ENCODE measurements at regions not wholly inside any gene's neighbourhood (a gene's known extent, or its start where the extent isn't known, plus 50 kb on each side); places are given as distances from the start of the nearest gene placed in this dataset.

DNA sequence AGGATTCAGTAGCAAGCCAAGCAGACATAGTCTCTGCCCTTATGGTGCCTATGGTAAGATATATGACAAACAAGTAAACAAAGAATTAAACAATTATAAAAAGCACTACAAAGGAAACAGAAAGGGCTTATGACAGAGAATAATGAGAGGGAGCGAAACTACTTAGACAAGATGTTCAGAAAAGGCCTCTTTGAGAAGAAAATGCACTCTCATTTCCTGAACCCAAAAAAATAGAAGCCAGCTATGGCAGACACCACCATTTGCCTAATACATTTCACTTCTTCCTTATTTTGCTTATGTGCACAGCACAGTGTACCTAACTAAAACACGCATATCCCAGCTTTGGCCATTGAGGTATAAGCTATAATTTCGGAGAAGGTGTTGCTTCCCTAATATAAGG is 465.5 kb upstream of the PPP2R3A start:
- TF ChIP-seq POLR2A (IDR thresholded peaks at IDR 0.05; ENCODE audit: extremely low read depth, insufficient read length): no peak
- TF ChIP-seq, protein P1, sequence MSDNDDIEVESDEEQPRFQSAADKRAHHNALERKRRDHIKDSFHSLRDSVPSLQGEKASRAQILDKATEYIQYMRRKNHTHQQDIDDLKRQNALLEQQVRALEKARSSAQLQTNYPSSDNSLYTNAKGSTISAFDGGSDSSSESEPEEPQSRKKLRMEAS (IDR thresholded peaks at IDR 0.05; ENCODE audit: low read depth, low read length): no peak
- TF ChIP-seq MYC (IDR thresholded peaks at IDR 0.05; ENCODE audit: low read depth, low read length): no peak
- TF ChIP-seq, protein P2, sequence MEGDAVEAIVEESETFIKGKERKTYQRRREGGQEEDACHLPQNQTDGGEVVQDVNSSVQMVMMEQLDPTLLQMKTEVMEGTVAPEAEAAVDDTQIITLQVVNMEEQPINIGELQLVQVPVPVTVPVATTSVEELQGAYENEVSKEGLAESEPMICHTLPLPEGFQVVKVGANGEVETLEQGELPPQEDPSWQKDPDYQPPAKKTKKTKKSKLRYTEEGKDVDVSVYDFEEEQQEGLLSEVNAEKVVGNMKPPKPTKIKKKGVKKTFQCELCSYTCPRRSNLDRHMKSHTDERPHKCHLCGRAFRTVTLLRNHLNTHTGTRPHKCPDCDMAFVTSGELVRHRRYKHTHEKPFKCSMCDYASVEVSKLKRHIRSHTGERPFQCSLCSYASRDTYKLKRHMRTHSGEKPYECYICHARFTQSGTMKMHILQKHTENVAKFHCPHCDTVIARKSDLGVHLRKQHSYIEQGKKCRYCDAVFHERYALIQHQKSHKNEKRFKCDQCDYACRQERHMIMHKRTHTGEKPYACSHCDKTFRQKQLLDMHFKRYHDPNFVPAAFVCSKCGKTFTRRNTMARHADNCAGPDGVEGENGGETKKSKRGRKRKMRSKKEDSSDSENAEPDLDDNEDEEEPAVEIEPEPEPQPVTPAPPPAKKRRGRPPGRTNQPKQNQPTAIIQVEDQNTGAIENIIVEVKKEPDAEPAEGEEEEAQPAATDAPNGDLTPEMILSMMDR (IDR thresholded peaks at IDR 0.05; ENCODE audit: low read depth, low read length): no peak
- no peak overlapping the region for H3K4me3 ChIP-seq (ENCODE audit: low read depth, low read length)
- DNase-seq (ENCODE audit: low read depth): no peak

DNA sequence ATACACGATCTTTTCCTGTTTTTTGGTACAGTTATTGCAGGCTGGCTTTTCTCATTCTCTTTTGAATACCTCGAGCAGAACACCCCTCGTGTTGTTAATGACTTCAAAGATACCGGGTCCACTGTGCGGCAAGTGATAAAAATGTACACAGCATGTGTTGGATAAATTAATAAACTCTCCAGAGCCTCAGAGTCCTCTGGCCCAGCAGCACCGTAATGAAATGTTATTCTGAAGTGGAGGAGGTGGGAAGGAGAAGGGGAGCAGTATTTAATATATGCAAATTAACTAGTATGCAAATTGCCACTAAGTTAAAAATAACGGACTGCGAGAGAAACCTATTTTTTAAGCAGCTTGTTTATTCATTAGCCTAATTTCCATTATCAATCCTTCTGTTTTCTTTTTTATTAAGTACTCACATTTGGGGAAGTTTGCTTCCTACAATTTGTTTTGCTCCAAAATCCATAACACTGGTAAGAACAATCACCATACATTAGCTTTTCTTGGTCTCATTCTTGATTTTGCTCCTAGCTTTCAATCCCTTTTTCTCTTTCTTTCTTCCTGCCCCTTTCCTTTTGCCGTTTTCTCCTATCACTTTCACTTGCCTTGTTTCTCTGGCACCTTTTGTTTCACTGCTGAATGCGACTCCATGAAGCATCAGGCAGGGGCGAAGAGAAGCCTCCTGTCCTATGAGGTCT is 462.3 kb upstream of the PPP2R3A start:
- no peak overlapping the region for H3K4me3 ChIP-seq (ENCODE audit: low read depth, low read length)
- DNase-seq (ENCODE audit: low read depth): no peak
- TF ChIP-seq, protein P2 (IDR thresholded peaks at IDR 0.05; ENCODE audit: low read depth, low read length): no peak
- TF ChIP-seq, protein P1 (IDR thresholded peaks at IDR 0.05; ENCODE audit: low read depth, low read length): no peak
- no peak for TF ChIP-seq MYC (IDR thresholded peaks at IDR 0.05; ENCODE audit: low read depth, low read length)
- no peak for TF ChIP-seq POLR2A (IDR thresholded peaks at IDR 0.05; ENCODE audit: extremely low read depth, insufficient read length)

DNA sequence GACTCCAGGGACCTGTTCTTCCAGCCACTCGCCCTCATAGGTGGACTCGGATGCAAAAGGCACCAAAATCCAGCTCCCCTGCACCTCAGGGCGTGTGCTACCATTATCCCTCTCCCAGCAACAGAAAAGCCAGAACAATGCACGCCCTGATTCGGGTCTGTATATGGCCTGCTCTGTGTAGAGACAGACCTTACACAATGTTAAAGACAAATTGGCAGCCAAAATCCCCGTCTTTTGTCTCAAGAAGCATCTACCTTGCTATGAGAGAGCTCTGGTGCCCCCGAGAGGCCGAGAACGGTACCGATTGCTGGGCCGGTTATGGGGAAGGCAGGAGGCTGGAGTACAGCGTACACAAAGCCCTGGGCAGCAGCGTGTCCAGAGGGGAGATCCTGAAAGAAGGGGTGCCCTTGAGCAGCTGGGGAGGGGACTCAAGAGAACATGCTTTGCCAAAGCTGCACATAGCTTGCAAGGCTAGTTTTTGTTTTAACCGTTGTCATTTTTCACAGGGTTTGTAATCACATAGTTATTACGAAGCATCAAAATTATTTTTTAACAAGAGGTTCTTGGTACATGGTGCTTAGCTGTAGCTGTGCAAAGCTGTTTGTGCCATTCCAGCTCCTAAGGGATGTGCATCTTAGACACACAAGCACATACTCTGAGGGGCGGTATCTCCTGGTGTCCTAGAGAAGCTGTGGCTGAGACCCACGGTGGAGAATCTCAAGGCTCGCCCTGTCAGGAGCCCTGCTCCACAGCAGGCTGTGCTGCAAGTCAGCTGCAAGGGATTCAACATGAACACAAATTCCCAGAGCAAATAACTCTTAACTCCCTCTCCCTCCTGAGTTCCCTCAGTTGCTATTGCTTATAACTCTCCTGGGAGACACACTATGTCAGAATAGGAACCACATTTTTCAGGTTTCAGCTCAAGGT is 461.5 kb upstream of the PPP2R3A start:
- TF ChIP-seq MYC (IDR thresholded peaks at IDR 0.05; ENCODE audit: low read depth, low read length) (no peak), POLR2A (IDR thresholded peaks at IDR 0.05; ENCODE audit: extremely low read depth, insufficient read length) (no peak)
- TF ChIP-seq, protein P2 (IDR thresholded peaks at IDR 0.05; ENCODE audit: low read depth, low read length): peak; percentile 68
- TF ChIP-seq, protein P1 (IDR thresholded peaks at IDR 0.05; ENCODE audit: low read depth, low read length): no peak
- H3K4me3 ChIP-seq (ENCODE audit: low read depth, low read length): no peak overlapping the region
- DNase-seq (ENCODE audit: low read depth): peak; percentile 68

DNA sequence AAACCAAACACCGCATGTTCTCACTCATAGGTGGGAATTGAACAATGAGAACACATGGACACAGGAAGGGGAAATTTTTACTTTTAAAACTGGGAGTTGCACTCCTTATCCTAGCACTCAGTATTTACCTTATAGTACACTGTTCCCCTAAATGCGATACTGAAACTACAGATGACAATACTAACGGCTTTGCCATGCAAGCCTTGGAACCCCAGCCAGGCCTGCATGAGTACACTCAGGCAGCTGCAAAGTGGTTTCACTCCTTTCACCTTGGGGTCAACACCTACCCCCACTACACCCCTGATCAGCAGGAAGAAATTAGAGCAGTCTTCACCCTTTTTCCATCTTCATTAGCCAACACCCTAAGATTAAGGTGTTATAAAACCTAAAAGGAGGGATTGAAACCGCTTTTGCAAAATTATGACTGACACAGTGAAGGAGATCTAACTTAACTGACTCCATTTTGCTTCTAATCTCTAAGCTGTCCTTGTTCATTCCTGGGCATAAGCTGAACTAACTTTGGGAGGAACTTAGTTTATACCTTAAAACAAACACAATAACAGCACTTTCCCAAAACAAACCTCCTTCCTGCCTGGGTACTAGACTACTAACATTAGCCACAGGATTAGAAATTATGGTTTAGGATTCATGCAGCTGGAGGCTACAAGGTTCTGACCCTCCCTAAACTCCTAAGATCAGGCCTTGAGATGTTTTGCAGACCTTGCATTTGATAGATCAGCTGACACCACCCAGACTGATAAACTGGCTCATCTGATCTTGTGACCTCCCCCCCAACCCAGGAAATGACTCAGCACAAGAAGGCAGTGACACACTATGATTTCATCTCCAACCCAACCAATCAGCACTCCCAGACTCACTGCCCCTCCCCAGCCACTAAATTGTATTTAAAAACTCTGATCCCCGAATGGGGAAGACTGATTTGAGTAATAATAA is 452.1 kb upstream of the PPP2R3A start:
- H3K4me3 ChIP-seq (ENCODE audit: low read depth, low read length): no peak overlapping the region
- DNase-seq (ENCODE audit: low read depth): peak; percentile 50
- TF ChIP-seq MYC (IDR thresholded peaks at IDR 0.05; ENCODE audit: low read depth, low read length) (no peak), POLR2A (IDR thresholded peaks at IDR 0.05; ENCODE audit: extremely low read depth, insufficient read length) (no peak)
- TF ChIP-seq, protein P2 (IDR thresholded peaks at IDR 0.05; ENCODE audit: low read depth, low read length): no peak
- TF ChIP-seq, protein P1 (IDR thresholded peaks at IDR 0.05; ENCODE audit: low read depth, low read length): no peak

DNA sequence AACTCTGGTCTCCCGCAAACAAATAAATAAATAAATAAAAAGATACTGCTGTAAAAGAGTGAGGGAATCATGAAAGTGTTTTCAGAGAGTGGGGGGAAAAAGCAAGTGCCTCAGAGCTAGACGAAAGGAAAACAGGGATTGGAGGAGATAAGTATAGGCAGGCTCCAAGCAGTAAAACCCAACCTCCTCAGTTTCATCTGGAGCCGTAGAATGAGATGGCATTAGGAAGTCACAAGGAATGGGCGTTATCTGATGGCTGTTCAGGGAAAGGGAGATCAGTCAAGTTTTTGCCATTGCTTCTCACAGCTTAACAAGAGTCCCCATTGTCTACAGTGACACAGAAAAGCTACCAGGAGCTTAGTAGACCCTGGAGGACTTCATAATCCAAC is 451.5 kb upstream of the PPP2R3A start:
- DNase-seq (ENCODE audit: low read depth): no peak
- H3K4me3 ChIP-seq (ENCODE audit: low read depth, low read length): no peak overlapping the region
- TF ChIP-seq, protein P2 (IDR thresholded peaks at IDR 0.05; ENCODE audit: low read depth, low read length): no peak
- TF ChIP-seq MYC (IDR thresholded peaks at IDR 0.05; ENCODE audit: low read depth, low read length) (no peak), POLR2A (IDR thresholded peaks at IDR 0.05; ENCODE audit: extremely low read depth, insufficient read length) (no peak)
- TF ChIP-seq, protein P1 (IDR thresholded peaks at IDR 0.05; ENCODE audit: low read depth, low read length): no peak
